K562 (cell line): ENCODE measurements at regions not wholly inside any gene's neighbourhood (a gene's known extent, or its start where the extent isn't known, plus 50 kb on each side); places are given as distances from the start of the nearest gene placed in this dataset.

Source experiments
- ATAC-seq: fragments of 200-7000 bp; cut with Tn5 transposase; 3 replicates; pipeline ENCODE4 v1.9.1; 2020; ENCODE audit warnings: moderate library complexity
- BruUV-seq: library from RNA; stranded (reverse); fragments of 400-500 nt; replicated peaks from 2 replicates; lab custom pipeline; 2021; lab: Mats Ljungman, UMichigan
- CTCF ChIA-PET: fragments of 300-600 bp; formaldehyde crosslinking; extraction: SDS; loops from one replicate; lab custom pipeline; 2021; ENCODE audit warnings: low intra/inter-chr PET ratio; lab: Yijun Ruan, JAX
- POLR2A ChIA-PET: fragments of 300-600, 350-650 bp; sonication (Branson Sonifier 250); formaldehyde crosslinking; extraction: SDS; loops from one replicate; lab custom pipeline; 2021; ENCODE audit warnings: antibody characterized with exemption, inconsistent platforms; lab: Yijun Ruan, JAX
- DNase-seq, 4 experiments: peaks; one replicate each; pipeline versions ENCODE4 v3.0.0 to v3.0.0-alpha.2; 2011 to 2018; ENCODE audit warnings: low spot score in 3 of 4, mixed read lengths in 3 of 4; ENCODE audit errors: extremely low read depth in 1 of 4
- FAIRE-seq: peaks from 2 replicates; lab custom pipeline; 2011; peaks lifted over from hg19 to GRCh38; lab: Jason Lieb, UNC
- H2AFZ ChIP-seq: 2 replicates; pipeline ENCODE4 v1.6.0; 2011; ENCODE audit warnings: low read depth, low read length, control low read depth, inconsistent platforms
- H3K27ac ChIP-seq: fragments of 200-600 bp; 3 replicates; pipeline ENCODE4 v1.8.0; 2011; ENCODE audit warnings: low read depth, mild to moderate bottlenecking, control low read depth, inconsistent platforms, low read length, moderate library complexity, mixed read lengths; ENCODE audit errors: extremely low read depth
- H3K27me3 ChIP-seq, 2 experiments: fragments of 300-600 bp in 1 of 2; 2 replicates in 1 of 2; 3 replicates in 1 of 2; pipeline versions ENCODE4 v1.6.0 to v1.8.0; 2011; ENCODE audit warnings: inconsistent platforms in 2 of 2, low read length in 2 of 2, mild to moderate bottlenecking in 1 of 2, mixed read lengths in 1 of 2, moderate library complexity in 1 of 2; ENCODE audit not compliant: control insufficient read depth in 2 of 2, insufficient read depth in 2 of 2
- H3K36me3 ChIP-seq: fragments of 300-600 bp; 3 replicates; pipeline ENCODE4 v1.8.0; 2011; ENCODE audit warnings: mild to moderate bottlenecking, low read length, inconsistent platforms; ENCODE audit not compliant: control insufficient read depth, insufficient read depth
- H3K4me1 ChIP-seq, 2 experiments: fragments of 200-600 bp in 1 of 2; replicated peaks in 1 of 2; 2 replicates in 1 of 2; 3 replicates in 1 of 2; pipeline versions ENCODE4 v1.5.1 to v1.8.0; 2011; ENCODE audit warnings: inconsistent platforms in 2 of 2, low read length in 2 of 2, mild to moderate bottlenecking in 1 of 2, mixed read lengths in 1 of 2, moderate library complexity in 1 of 2; ENCODE audit not compliant: control insufficient read depth in 2 of 2, insufficient read depth in 2 of 2
- H3K4me2 ChIP-seq: 2 replicates; pipeline ENCODE4 v1.6.1; 2011; ENCODE audit warnings: low read length, control low read depth, inconsistent platforms, mixed read lengths; ENCODE audit not compliant: insufficient read depth
- H3K4me3 ChIP-seq: fragments of 200-600 bp; sonication (generic), shearing (Covaris generic); 2 replicates; pipeline ENCODE4 v1.5.1; 2016; ENCODE audit warnings: control low read depth, inconsistent platforms
- H3K79me2 ChIP-seq: fragments of 200-600 bp; 3 replicates; pipeline ENCODE4 v1.8.0; 2011; ENCODE audit warnings: low read length, inconsistent platforms; ENCODE audit not compliant: control insufficient read depth, insufficient read depth
- H3K9ac ChIP-seq, 2 experiments: 2 replicates each; pipeline versions ENCODE4 v1.6.0 to v1.6.1; 2011; ENCODE audit warnings: low read depth in 2 of 2, low read length in 2 of 2, control low read depth in 1 of 2, inconsistent platforms in 1 of 2, mild to moderate bottlenecking in 1 of 2, mixed read lengths in 1 of 2; ENCODE audit not compliant: insufficient read depth in 1 of 2
- H3K9me1 ChIP-seq: one replicate; pipeline ENCODE4 v1.6.0; 2011; ENCODE audit warnings: inconsistent platforms, mild to moderate bottlenecking, low read length, moderate library complexity; ENCODE audit not compliant: control insufficient read depth, insufficient read depth
- H3K9me3 ChIP-seq: replicated peaks from 2 replicates; pipeline ENCODE4 v1.5.1; 2011; ENCODE audit warnings: low read depth, low read length, inconsistent platforms; ENCODE audit not compliant: control insufficient read depth, insufficient read depth
- H4K20me1 ChIP-seq: replicated peaks from 2 replicates; pipeline ENCODE4 v1.6.1; 2011; ENCODE audit warnings: low read length, inconsistent platforms, mixed read lengths; ENCODE audit not compliant: control insufficient read depth, insufficient read depth
- ARID2 ChIP-seq: fragments of 450-650 bp; IDR thresholded peaks from 2 replicates; pipeline ENCODE4 v1.6.1; 2017; ENCODE audit warnings: antibody characterized with exemption, mild to moderate bottlenecking
- CREB1 ChIP-seq, 2 experiments: sonication (generic) in 1 of 2; formaldehyde crosslinking in 1 of 2; IDR thresholded peaks; 2 replicates each; pipeline versions ENCODE4 v1.6.1 to v1.8.0; 2012 to 2022; ENCODE audit warnings: inconsistent platforms in 1 of 2, mild to moderate bottlenecking in 1 of 2, missing genetic modification reagents in 1 of 2, moderate library complexity in 1 of 2
- EWSR1 ChIP-seq: fragments of 450-650 bp; IDR thresholded peaks from 2 replicates; pipeline ENCODE4 v1.6.1; 2018; ENCODE audit warnings: borderline replicate concordance, mild to moderate bottlenecking, low read depth, moderate library complexity; ENCODE audit not compliant: partially characterized antibody
- HDAC8 ChIP-seq: fragments of 450-650 bp; IDR thresholded peaks from 2 replicates; pipeline ENCODE4 v1.6.1; 2016; ENCODE audit warnings: mild to moderate bottlenecking, missing genetic modification characterization, moderate library complexity, missing compliant biosample characterization
- HLTF ChIP-seq: fragments of 450-650 bp; IDR thresholded peaks from 2 replicates; pipeline ENCODE4 v1.6.1; 2016
- HMG20B ChIP-seq: fragments of 250-450 bp; sonication (Bioruptor Pico); IDR thresholded peaks from 2 replicates; pipeline ENCODE4 v1.5.0; 2021; ENCODE audit warnings: mild to moderate bottlenecking
- KAT8 ChIP-seq: fragments of 450-650 bp; IDR thresholded peaks from 2 replicates; pipeline ENCODE4 v1.6.1; 2016; ENCODE audit warnings: low read depth, mild to moderate bottlenecking
- NR2F6 ChIP-seq: fragments of 450-650 bp; formaldehyde crosslinking; IDR thresholded peaks from 2 replicates; pipeline ENCODE4 v1.4.0; 2020; ENCODE audit warnings: mild to moderate bottlenecking
- NR3C1 ChIP-seq: sonication (generic); formaldehyde crosslinking; IDR thresholded peaks from 2 replicates; pipeline ENCODE4 v1.8.1; 2022; ENCODE audit warnings: missing genetic modification reagents
- NRF1 ChIP-seq, 2 experiments: fragments of 450-650 bp; IDR thresholded peaks in 1 of 2; conservative IDR thresholded peaks in 1 of 2; 2 replicates each; pipeline ENCODE4 v1.6.1; 2014; ENCODE audit warnings: mild to moderate bottlenecking in 2 of 2
- PHB2 ChIP-seq: fragments of 450-650 bp; IDR thresholded peaks from 2 replicates; pipeline ENCODE4 v1.6.1; 2017; ENCODE audit warnings: low read depth
- ZNF12 ChIP-seq: sonication (generic); formaldehyde crosslinking; IDR thresholded peaks from 2 replicates; pipeline ENCODE4 v1.4.0; 2020; ENCODE audit warnings: mild to moderate bottlenecking, missing genetic modification reagents
- ZNF707 ChIP-seq: fragments of 250-450 bp; sonication (Bioruptor Pico); conservative IDR thresholded peaks from 2 replicates; pipeline ENCODE4 v1.8.0; 2022; ENCODE audit warnings: inconsistent platforms, mild to moderate bottlenecking, moderate library complexity
- WGBS: fragments of 100-300 bp; shearing (Covaris generic); methylation state at CpG from one replicate; pipeline ENCODE4 v1.1.6; 2016; ENCODE audit warnings: low coverage, mixed read lengths; ENCODE audit not compliant: insufficient coverage; ENCODE audit errors: missing lambda C conversion rate; 5-methylcytosine and 5-hydroxymethylcytosine counted together
- in situ Hi-C: fragments of 300-500 bp; cut with MboI; formaldehyde crosslinking; loops from 4 replicates; pipeline ENCODE4 v1.15.0; 2018; ENCODE audit warnings: inconsistent platforms, mixed read lengths
- intact Hi-C: fragments of 100-400 bp; cut with micrococcal nuclease; formaldehyde crosslinking; loops from 2 replicates; pipeline ENCODE4 v1.14.2; 2022
- TF ChIP-seq, protein P1 (sequence below): fragments of 450-650 bp; IDR thresholded peaks from 2 replicates; pipeline ENCODE4 v1.6.1; 2016; ENCODE audit warnings: mild to moderate bottlenecking, moderate library complexity

DNA sequence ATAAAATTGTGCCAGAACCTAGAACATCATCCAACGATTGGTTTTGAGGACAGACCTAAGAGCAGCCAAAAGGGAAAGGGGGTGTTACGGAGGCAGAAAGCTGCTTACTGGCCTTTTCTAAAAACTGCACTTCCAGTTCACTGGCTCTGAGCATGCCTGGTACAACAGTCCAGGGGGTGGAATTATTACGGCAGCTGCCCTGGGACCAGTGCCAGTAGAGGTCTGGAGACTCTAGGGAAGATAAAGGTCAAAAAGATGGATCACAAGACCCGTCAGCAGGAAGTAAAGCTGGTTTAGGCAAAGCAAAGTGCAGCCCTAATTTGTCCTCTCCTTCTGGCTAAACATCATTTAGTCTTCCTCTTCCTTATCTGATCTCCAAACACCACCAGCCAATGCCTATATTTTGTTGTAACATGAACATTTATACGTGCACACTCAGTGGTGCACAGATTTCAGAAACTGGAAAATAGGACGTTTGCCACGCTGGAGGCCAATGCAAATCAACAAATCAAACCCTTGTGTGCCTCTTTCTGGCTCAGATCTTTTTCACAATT is 216.4 kb upstream of the DPP6 start:
- no peak overlapping the region for H2AFZ ChIP-seq
- no peak for FAIRE-seq
- H3K4me1 ChIP-seq: no peaks in the 10 kb centered on the region
- no peaks in the 10 kb centered on the region for H3K27me3 ChIP-seq
- no peak overlapping the region for H3K4me3 ChIP-seq
- ChIA-PET POLR2A (no interaction called here), CTCF (interaction anchor here (1.6 to 1.9 kb wide), 2 partner anchors 454 to 643 kb away, joined by 4 to 10 read pairs; no protein-coding TSS in a partner anchor)
- H4K20me1 ChIP-seq: no peaks in the 10 kb centered on the region
- no peaks in the 10 kb centered on the region for H3K36me3 ChIP-seq
- no peak overlapping the region for H3K27ac ChIP-seq
- in situ Hi-C loops: no loop called here
- no TSS peak for BruUV-seq
- no peaks in the 10 kb centered on the region for H3K9me1 ChIP-seq
- no peak overlapping the region for H3K4me2 ChIP-seq
- intact Hi-C loops: loop anchor here (1.0 to 10.0 kb wide), 2 partner anchors 454 to 641 kb away; no protein-coding TSS in a partner anchor
- 0% methylated on average over 7 of the region's 7 CpGs for WGBS
- no peaks in the 10 kb centered on the region for H3K79me2 ChIP-seq
- no peaks in the 10 kb centered on the region for H3K9me3 ChIP-seq
- H3K9ac ChIP-seq: no peak overlapping the region
- no peak for DNase-seq
- ATAC-seq: no peak
- TF ChIP-seq HMG20B (no peak), ZNF707 (CRISPR knock-in tag) (no peak), CREB1 (IDR thresholded peaks at IDR 0.05) (no peak), CREB1 (CRISPR knock-in tag; IDR thresholded peaks at IDR 0.05) (no peak), KAT8 (no peak), HLTF (no peak), ARID2 (no peak), NR3C1 (no peak), PHB2 (no peak), EWSR1 (no peak), NRF1 (conservative IDR thresholded peaks at IDR 0.05 in 1 of 2, IDR thresholded peaks at IDR 0.05 in 1 of 2) (no peak), HDAC8 (no peak), ZNF12 (CRISPR knock-in tag) (no peak), NR2F6 (CRISPR knock-in tag) (no peak)
- TF ChIP-seq, protein P1, sequence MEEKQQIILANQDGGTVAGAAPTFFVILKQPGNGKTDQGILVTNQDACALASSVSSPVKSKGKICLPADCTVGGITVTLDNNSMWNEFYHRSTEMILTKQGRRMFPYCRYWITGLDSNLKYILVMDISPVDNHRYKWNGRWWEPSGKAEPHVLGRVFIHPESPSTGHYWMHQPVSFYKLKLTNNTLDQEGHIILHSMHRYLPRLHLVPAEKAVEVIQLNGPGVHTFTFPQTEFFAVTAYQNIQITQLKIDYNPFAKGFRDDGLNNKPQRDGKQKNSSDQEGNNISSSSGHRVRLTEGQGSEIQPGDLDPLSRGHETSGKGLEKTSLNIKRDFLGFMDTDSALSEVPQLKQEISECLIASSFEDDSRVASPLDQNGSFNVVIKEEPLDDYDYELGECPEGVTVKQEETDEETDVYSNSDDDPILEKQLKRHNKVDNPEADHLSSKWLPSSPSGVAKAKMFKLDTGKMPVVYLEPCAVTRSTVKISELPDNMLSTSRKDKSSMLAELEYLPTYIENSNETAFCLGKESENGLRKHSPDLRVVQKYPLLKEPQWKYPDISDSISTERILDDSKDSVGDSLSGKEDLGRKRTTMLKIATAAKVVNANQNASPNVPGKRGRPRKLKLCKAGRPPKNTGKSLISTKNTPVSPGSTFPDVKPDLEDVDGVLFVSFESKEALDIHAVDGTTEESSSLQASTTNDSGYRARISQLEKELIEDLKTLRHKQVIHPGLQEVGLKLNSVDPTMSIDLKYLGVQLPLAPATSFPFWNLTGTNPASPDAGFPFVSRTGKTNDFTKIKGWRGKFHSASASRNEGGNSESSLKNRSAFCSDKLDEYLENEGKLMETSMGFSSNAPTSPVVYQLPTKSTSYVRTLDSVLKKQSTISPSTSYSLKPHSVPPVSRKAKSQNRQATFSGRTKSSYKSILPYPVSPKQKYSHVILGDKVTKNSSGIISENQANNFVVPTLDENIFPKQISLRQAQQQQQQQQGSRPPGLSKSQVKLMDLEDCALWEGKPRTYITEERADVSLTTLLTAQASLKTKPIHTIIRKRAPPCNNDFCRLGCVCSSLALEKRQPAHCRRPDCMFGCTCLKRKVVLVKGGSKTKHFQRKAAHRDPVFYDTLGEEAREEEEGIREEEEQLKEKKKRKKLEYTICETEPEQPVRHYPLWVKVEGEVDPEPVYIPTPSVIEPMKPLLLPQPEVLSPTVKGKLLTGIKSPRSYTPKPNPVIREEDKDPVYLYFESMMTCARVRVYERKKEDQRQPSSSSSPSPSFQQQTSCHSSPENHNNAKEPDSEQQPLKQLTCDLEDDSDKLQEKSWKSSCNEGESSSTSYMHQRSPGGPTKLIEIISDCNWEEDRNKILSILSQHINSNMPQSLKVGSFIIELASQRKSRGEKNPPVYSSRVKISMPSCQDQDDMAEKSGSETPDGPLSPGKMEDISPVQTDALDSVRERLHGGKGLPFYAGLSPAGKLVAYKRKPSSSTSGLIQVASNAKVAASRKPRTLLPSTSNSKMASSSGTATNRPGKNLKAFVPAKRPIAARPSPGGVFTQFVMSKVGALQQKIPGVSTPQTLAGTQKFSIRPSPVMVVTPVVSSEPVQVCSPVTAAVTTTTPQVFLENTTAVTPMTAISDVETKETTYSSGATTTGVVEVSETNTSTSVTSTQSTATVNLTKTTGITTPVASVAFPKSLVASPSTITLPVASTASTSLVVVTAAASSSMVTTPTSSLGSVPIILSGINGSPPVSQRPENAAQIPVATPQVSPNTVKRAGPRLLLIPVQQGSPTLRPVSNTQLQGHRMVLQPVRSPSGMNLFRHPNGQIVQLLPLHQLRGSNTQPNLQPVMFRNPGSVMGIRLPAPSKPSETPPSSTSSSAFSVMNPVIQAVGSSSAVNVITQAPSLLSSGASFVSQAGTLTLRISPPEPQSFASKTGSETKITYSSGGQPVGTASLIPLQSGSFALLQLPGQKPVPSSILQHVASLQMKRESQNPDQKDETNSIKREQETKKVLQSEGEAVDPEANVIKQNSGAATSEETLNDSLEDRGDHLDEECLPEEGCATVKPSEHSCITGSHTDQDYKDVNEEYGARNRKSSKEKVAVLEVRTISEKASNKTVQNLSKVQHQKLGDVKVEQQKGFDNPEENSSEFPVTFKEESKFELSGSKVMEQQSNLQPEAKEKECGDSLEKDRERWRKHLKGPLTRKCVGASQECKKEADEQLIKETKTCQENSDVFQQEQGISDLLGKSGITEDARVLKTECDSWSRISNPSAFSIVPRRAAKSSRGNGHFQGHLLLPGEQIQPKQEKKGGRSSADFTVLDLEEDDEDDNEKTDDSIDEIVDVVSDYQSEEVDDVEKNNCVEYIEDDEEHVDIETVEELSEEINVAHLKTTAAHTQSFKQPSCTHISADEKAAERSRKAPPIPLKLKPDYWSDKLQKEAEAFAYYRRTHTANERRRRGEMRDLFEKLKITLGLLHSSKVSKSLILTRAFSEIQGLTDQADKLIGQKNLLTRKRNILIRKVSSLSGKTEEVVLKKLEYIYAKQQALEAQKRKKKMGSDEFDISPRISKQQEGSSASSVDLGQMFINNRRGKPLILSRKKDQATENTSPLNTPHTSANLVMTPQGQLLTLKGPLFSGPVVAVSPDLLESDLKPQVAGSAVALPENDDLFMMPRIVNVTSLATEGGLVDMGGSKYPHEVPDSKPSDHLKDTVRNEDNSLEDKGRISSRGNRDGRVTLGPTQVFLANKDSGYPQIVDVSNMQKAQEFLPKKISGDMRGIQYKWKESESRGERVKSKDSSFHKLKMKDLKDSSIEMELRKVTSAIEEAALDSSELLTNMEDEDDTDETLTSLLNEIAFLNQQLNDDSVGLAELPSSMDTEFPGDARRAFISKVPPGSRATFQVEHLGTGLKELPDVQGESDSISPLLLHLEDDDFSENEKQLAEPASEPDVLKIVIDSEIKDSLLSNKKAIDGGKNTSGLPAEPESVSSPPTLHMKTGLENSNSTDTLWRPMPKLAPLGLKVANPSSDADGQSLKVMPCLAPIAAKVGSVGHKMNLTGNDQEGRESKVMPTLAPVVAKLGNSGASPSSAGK: no peak
